ENCODE measurements at regions not wholly inside any gene's neighbourhood (a gene's known extent, or its start where the extent isn't known, plus 50 kb on each side); places are given as distances from the start of the nearest gene placed in this dataset.

DNA sequence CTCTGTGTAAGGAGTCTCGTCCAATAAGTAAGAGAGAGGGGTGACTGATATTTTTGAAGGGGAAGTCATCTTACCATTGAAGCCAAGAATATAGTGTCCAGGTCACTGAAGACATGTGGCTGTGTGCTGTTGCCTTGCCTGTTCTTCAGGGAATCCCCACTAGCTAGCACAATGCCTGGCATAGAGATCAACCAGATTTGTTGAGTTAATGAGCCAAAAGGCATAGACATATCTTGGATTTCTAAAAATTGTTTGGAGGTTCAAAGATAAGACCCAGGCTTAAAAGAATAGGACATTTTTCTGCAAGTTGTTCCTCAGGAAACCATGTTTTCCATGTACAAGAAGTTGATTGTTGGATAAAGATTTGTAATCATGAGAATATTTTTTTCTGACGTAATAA is 119.3 kb upstream of the DKK2 start:
- TF ChIP-seq, protein P1, sequence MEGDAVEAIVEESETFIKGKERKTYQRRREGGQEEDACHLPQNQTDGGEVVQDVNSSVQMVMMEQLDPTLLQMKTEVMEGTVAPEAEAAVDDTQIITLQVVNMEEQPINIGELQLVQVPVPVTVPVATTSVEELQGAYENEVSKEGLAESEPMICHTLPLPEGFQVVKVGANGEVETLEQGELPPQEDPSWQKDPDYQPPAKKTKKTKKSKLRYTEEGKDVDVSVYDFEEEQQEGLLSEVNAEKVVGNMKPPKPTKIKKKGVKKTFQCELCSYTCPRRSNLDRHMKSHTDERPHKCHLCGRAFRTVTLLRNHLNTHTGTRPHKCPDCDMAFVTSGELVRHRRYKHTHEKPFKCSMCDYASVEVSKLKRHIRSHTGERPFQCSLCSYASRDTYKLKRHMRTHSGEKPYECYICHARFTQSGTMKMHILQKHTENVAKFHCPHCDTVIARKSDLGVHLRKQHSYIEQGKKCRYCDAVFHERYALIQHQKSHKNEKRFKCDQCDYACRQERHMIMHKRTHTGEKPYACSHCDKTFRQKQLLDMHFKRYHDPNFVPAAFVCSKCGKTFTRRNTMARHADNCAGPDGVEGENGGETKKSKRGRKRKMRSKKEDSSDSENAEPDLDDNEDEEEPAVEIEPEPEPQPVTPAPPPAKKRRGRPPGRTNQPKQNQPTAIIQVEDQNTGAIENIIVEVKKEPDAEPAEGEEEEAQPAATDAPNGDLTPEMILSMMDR (conservative IDR thresholded peaks at IDR 0.05 in 1 of 2, IDR thresholded peaks at IDR 0.05 in 1 of 2; ENCODE audit: extremely low read depth in 1 of 2, insufficient read depth in 1 of 2, low read depth in 1 of 2, low read length in 2 of 2) = no peak
- TF ChIP-seq EZH2 (IDR thresholded peaks at IDR 0.05; ENCODE audit: borderline replicate concordance, low read length) = no peak

Measured in mammary epithelial cell (primary cell).